PC-9 (cell line): ENCODE measurements at regions not wholly inside any gene's neighbourhood (a gene's known extent, or its start where the extent isn't known, plus 50 kb on each side); places are given as distances from the start of the nearest gene placed in this dataset.

Source experiments
- BruUV-seq: library from RNA; stranded (reverse); fragments of 400-500 nt; replicated peaks from 2 replicates; lab custom pipeline; 2021; lab: Mats Ljungman, UMichigan
- CTCF ChIA-PET: fragments of 300-600 bp; sonication (Branson Sonifier 250); formaldehyde crosslinking; loops from one replicate; lab custom pipeline; 2022; ENCODE audit warnings: antibody characterized with exemption; lab: Charles Lee
- POLR2A ChIA-PET: fragments of 300-600 bp; sonication (Branson Sonifier 250); formaldehyde crosslinking; loops from one replicate; lab custom pipeline; 2022; ENCODE audit warnings: antibody characterized with exemption; ENCODE audit not compliant: unreplicated experiment; lab: Charles Lee
- DNase-seq, 2 experiments: peaks; one replicate each; pipeline versions ENCODE4 v3.0.0 to v3.0.0-alpha.2; 2015 to 2022; ENCODE audit warnings: mixed read lengths in 1 of 2
- H2AFZ ChIP-seq: fragments of 200-600 bp; sonication (generic); 2 replicates; pipeline ENCODE4 v1.8.1; 2017; ENCODE audit warnings: antibody characterized with exemption
- H3F3A ChIP-seq: fragments of 200-600 bp; sonication (generic); 2 replicates; pipeline ENCODE4 v1.8.1; 2017; ENCODE audit warnings: antibody characterized with exemption, mild to moderate bottlenecking, low read depth; ENCODE audit not compliant: insufficient read depth
- H3K27ac ChIP-seq: fragments of 200-600 bp; sonication (generic); 2 replicates; pipeline ENCODE4 v1.6.1; 2016; ENCODE audit warnings: mixed run types
- H3K27me3 ChIP-seq: fragments of 200-600 bp; sonication (generic); 2 replicates; pipeline ENCODE4 v1.6.1; 2016; ENCODE audit warnings: low read depth, mixed run types; ENCODE audit not compliant: insufficient read depth
- H3K36me3 ChIP-seq: fragments of 200-600 bp; sonication (generic); 2 replicates; pipeline ENCODE4 v1.6.1; 2016; ENCODE audit warnings: low read depth, mixed run types
- H3K4me1 ChIP-seq: fragments of 200-600 bp; sonication (generic); replicated peaks from 2 replicates; pipeline ENCODE4 v1.6.1; 2016; ENCODE audit warnings: mixed run types; ENCODE audit not compliant: insufficient read depth
- H3K4me2 ChIP-seq: fragments of 200-600 bp; sonication (generic); 2 replicates; pipeline ENCODE4 v1.6.1; 2017; ENCODE audit warnings: mixed run types
- H3K4me3 ChIP-seq: fragments of 200-600 bp; sonication (generic); 2 replicates; pipeline ENCODE4 v1.6.1; 2016; ENCODE audit warnings: mixed run types
- H3K79me2 ChIP-seq: fragments of 200-600 bp; sonication (generic); 2 replicates; pipeline ENCODE4 v1.6.1; 2017; ENCODE audit warnings: low read depth, mixed run types
- H3K9me2 ChIP-seq: fragments of 200-600 bp; sonication (generic); 2 replicates; pipeline ENCODE4 v1.8.1; 2017; ENCODE audit warnings: mild to moderate bottlenecking; ENCODE audit not compliant: insufficient read depth
- H3K9me3 ChIP-seq: fragments of 200-600 bp; sonication (generic); 2 replicates; pipeline ENCODE4 v1.8.1; 2016; ENCODE audit warnings: low read depth; ENCODE audit not compliant: insufficient read depth
- H4K20me1 ChIP-seq: fragments of 200-600 bp; sonication (generic); 2 replicates; pipeline ENCODE4 v1.8.1; 2017; ENCODE audit not compliant: insufficient read depth
- EZH2 ChIP-seq: fragments of 200-600 bp; sonication (generic); IDR thresholded peaks from 2 replicates; pipeline ENCODE4 v1.8.0; 2017; ENCODE audit warnings: antibody characterized with exemption, low read depth
- intact Hi-C: fragments of 100-400 bp; cut with micrococcal nuclease; formaldehyde crosslinking; loops from one replicate; pipeline ENCODE4 v1.10.0; 2022; ENCODE audit not compliant: unreplicated experiment
- TF ChIP-seq, protein P1 (sequence below): fragments of 200-600 bp; sonication (generic); conservative IDR thresholded peaks from 2 replicates; pipeline ENCODE4 v1.6.1; 2017; ENCODE audit warnings: mixed run types, antibody characterized with exemption, mild to moderate bottlenecking, moderate library complexity

DNA sequence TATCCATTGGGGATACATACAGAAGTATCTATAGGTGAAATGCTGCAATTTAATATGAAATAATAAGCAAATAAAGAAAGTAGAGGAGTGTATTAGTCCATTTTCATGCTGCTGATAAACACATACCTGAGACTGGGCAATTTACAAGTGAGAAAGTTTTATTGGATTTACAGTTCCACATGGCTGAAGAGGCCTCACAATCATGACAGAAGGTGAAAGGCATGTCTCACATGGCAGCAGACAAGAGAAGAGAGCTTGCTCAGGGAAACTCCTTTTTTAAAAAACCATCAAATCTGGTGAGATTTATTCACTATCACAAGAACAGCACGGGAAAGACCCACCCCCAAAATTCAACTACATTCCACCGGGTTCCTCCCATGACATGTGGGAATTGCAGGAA is 82.8 kb upstream of the TRIM24 start:
- Histone ChIP-seq H3K27ac (no peak overlapping the region), H3F3A (no peaks in the 10 kb centered on the region), H3K4me2 (no peak overlapping the region), H3K9me3 (no peaks in the 10 kb centered on the region), H3K9me2 (no peaks in the 10 kb centered on the region), H2AFZ (no peak overlapping the region), H4K20me1 (no peaks in the 10 kb centered on the region), H3K27me3 (no peaks in the 10 kb centered on the region), H3K4me1 (no peaks in the 10 kb centered on the region), H3K4me3 (no peak overlapping the region), H3K79me2 (no peaks in the 10 kb centered on the region), H3K36me3 (no peaks in the 10 kb centered on the region)
- intact Hi-C loops, result no loop called here
- CTCF ChIA-PET, result no interaction called here
- DNase-seq, result no peak
- no TSS peak for BruUV-seq
- TF ChIP-seq, protein P1, sequence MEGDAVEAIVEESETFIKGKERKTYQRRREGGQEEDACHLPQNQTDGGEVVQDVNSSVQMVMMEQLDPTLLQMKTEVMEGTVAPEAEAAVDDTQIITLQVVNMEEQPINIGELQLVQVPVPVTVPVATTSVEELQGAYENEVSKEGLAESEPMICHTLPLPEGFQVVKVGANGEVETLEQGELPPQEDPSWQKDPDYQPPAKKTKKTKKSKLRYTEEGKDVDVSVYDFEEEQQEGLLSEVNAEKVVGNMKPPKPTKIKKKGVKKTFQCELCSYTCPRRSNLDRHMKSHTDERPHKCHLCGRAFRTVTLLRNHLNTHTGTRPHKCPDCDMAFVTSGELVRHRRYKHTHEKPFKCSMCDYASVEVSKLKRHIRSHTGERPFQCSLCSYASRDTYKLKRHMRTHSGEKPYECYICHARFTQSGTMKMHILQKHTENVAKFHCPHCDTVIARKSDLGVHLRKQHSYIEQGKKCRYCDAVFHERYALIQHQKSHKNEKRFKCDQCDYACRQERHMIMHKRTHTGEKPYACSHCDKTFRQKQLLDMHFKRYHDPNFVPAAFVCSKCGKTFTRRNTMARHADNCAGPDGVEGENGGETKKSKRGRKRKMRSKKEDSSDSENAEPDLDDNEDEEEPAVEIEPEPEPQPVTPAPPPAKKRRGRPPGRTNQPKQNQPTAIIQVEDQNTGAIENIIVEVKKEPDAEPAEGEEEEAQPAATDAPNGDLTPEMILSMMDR, result no peak
- no peak for TF ChIP-seq EZH2
- POLR2A ChIA-PET, result no interaction called here

DNA sequence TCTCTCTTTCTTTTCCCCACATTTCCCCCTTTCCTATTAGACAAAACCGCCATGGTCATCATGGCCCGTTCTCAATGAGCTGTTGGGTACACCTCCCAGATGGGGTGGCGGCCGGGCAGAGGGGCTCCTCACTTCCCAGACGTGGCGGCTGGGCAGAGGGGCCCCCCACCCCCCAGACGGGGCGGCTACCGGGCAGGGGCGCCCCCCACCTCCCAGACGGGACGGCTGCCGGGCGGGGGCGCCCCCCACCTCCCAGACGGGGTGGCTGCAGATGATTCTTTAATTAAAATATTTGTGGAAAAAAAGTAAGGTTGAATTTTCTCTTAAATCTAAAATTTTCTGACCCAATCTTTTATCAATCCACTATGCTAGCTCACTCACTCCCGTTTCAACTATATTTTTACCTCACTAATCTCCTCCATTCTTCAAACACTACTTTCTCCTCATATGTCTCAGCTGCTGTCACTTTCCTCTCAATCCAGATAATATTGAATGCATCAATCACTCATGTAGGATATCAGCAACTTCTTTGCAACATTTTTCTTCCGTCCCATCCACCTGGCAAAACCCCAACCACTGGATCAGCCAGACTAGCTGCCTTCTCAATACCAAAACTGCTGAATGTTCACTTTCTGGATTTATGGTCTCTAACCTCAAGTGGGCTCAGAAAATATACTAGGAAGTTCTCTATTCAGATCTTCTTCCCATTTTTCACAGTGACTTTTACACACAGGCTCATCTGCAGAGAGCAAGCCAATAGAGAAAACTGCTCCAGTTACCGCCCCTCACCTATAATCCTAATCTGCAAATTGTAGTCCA is 81.1 kb upstream of the TRIM24 start:
- intact Hi-C loops, result no loop called here
- no peaks in the 10 kb centered on the region for H3F3A ChIP-seq

DNA sequence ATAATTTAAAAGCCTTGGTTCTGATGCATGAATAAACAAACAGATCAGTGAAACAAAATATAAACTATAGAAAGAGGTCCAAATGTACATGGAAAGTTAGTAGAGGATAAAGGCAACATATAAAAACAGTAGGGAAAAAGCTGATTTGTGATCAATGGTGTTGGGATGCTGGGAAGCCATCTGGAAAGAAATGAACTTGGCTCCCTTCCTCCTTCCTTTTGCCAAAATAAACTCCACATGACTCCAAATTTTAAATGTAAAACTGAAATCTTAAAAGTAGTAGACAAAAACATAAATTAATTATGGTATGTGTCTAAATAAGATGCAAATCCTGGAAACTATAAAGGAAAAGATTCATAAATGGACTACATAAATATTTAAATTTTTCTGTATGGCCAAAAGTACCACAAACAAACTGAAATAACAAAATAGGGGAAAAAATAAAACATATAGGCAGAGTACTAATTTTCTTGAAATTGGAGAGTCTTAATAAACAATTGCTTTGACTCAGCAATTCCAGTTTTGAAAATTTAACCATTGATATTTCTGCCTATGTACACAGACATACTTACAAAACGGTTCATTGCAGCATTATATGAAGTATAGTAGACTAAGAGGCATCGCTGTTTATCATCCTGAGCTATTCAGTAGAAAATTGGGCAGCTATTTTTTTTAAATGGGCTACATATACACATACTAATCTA is 77.0 kb upstream of the TRIM24 start:
- H3K27me3 ChIP-seq, result no peaks in the 10 kb centered on the region
- POLR2A ChIA-PET, result no interaction called here
- no peak for TF ChIP-seq EZH2
- TF ChIP-seq, protein P1, result no peak
- no peaks in the 10 kb centered on the region for H3K4me1 ChIP-seq
- H4K20me1 ChIP-seq, result no peaks in the 10 kb centered on the region
- H3K4me3 ChIP-seq, result no peak overlapping the region
- BruUV-seq, result no TSS peak
- CTCF ChIA-PET, result no interaction called here
- intact Hi-C loops, result no loop called here
- no peak overlapping the region for H3K4me2 ChIP-seq
- H3F3A ChIP-seq, result peaks cover 1% of the 10 kb centered on the region; the same call in 1 of the 2 replicates
- no peak overlapping the region for H3K27ac ChIP-seq
- H3K9me2 ChIP-seq, result no peaks in the 10 kb centered on the region
- H3K36me3 ChIP-seq, result no peaks in the 10 kb centered on the region; the same call in 1 of the 2 replicates
- peaks cover 4% of the 10 kb centered on the region for H3K9me3 ChIP-seq
- no peaks in the 10 kb centered on the region for H3K79me2 ChIP-seq
- no peak for DNase-seq
- H2AFZ ChIP-seq, result no peak overlapping the region

More for the DNA sequence above, 81.1 kb upstream of the TRIM24 start:
- H4K20me1 ChIP-seq, result no peaks in the 10 kb centered on the region
- no peaks in the 10 kb centered on the region for H3K27me3 ChIP-seq
- ChIA-PET POLR2A (no interaction called here), CTCF (no interaction called here)
- BruUV-seq, result no TSS peak
- H3K36me3 ChIP-seq, result no peaks in the 10 kb centered on the region
- H3K9me3 ChIP-seq, result no peaks in the 10 kb centered on the region
- H3K79me2 ChIP-seq, result no peaks in the 10 kb centered on the region
- TF ChIP-seq, protein P1, result no peak
- TF ChIP-seq EZH2, result no peak
- no peaks in the 10 kb centered on the region for H3K4me1 ChIP-seq
- H3K4me2 ChIP-seq, result no peak overlapping the region
- DNase-seq, result no peak
- no peak overlapping the region for H2AFZ ChIP-seq
- H3K9me2 ChIP-seq, result no peaks in the 10 kb centered on the region
- H3K4me3 ChIP-seq, result no peak overlapping the region
- H3K27ac ChIP-seq, result no peak overlapping the region
